Lower lobe of right lung (tissue), 2 donors: ENCODE measurements at regions not wholly inside any gene's neighbourhood (a gene's known extent, or its start where the extent isn't known, plus 50 kb on each side); places are given as distances from the start of the nearest gene placed in this dataset.

Experiments
- ATAC-seq, 2 donors: fragments of 200-7000 bp; cut with Tn5 transposase; one replicate each; pipeline ENCODE4 v1.9.1; 2020 to 2022; ENCODE audit warnings: mild to moderate bottlenecking in 2 of 2, moderate library complexity in 2 of 2
- DNase-seq: peaks from one replicate; pipeline ENCODE4 v3.0.0-alpha.2; 2020
- H3K27ac ChIP-seq: fragments of 200-600 bp; one replicate; pipeline ENCODE4 v1.8.0; 2022
- H3K27me3 ChIP-seq: fragments of 200-600 bp; one replicate; pipeline ENCODE4 v1.8.0; 2022; ENCODE audit warnings: low read depth
- H3K36me3 ChIP-seq: fragments of 200-600 bp; one replicate; pipeline ENCODE4 v1.8.0; 2022; ENCODE audit warnings: mild to moderate bottlenecking
- H3K4me1 ChIP-seq: fragments of 200-600 bp; one replicate; pipeline ENCODE4 v1.8.0; 2022
- H3K4me3 ChIP-seq: fragments of 200-600 bp; one replicate; pipeline ENCODE4 v1.8.0; 2022; ENCODE audit warnings: mild to moderate bottlenecking
- H3K9me3 ChIP-seq: fragments of 200-600 bp; one replicate; pipeline ENCODE4 v1.8.0; 2022
- CTCF ChIP-seq: fragments of 200-600 bp; IDR thresholded peaks from one replicate; pipeline ENCODE4 v1.8.0; 2022; ENCODE audit warnings: antibody characterized with exemption, mild to moderate bottlenecking
- intact Hi-C: fragments of 100-400 bp; cut with DNase I; formaldehyde crosslinking; loops from one replicate; pipeline ENCODE4 v1.11.0; 2022
- donor health status: DM: no; HTN: yes; CAD: no; lungs with severe emphysema.

DNA sequence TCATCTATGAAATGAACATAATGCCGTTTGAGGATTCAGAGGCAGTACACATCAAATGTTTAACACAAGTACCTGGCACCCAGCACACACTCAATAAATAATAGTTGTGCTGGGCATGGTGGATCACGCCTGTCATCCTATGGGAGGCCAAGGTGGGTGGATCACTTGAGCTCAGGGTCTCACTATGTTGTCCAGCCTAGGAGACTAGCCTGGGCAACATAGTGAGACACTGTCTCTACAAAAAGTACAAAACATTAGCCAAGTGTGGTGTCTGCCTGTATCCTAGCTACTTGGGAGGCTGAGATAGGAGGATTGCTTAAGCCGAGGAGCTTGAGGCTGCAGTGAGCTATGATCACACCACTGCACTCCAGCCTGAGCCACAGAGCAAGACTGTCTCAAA lies 98.1 kb upstream of the SALL4 start:
- intact Hi-C loops: no loop called here
- Histone ChIP-seq H3K4me1 (no peaks in the 10 kb centered on the region), H3K9me3 (no peaks in the 10 kb centered on the region), H3K36me3 (no peaks in the 10 kb centered on the region), H3K27ac (no peak overlapping the region), H3K27me3 (no peaks in the 10 kb centered on the region), H3K4me3 (no peak overlapping the region)
- no peak for ATAC-seq
- no peak for TF ChIP-seq CTCF
- DNase-seq: no peak

GRCh38 chr20:51899674-51900073 lies 97.4 kb upstream of the SALL4 start:
- Histone ChIP-seq H3K4me1 (no peaks in the 10 kb centered on the region), H3K27ac (no peak overlapping the region), H3K27me3 (no peaks in the 10 kb centered on the region), H3K4me3 (no peak overlapping the region), H3K9me3 (no peaks in the 10 kb centered on the region), H3K36me3 (no peaks in the 10 kb centered on the region)
- no peak for DNase-seq
- no peak for ATAC-seq
- TF ChIP-seq CTCF: no peak
- intact Hi-C loops: no loop called here

DNA sequence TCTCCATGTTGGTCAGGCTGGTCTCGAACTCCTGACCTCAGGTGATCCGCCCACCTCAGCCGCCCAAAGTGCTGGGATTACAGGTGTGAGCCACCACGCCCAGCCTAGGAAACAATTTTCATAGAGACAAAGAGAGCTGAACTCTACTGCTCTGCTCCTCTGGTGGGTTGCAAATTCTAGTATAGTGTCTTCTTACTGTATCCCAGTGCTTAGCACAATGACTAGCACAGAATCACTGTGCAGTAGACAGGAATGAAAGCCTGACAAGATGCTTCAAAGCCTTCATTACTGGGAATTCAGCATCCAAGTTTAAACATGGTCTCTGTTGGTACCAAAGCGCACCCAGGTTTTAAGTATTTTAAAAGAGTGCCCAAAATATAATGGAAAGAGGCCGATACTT lies 96.5 kb upstream of the SALL4 start:
- TF ChIP-seq CTCF: no peak
- Histone ChIP-seq H3K4me3 (no peak overlapping the region), H3K27me3 (no peaks in the 10 kb centered on the region), H3K4me1 (no peaks in the 10 kb centered on the region), H3K27ac (no peak overlapping the region), H3K36me3 (no peaks in the 10 kb centered on the region), H3K9me3 (no peaks in the 10 kb centered on the region)
- no peak for DNase-seq
- no peak for ATAC-seq
- intact Hi-C loops: no loop called here

DNA sequence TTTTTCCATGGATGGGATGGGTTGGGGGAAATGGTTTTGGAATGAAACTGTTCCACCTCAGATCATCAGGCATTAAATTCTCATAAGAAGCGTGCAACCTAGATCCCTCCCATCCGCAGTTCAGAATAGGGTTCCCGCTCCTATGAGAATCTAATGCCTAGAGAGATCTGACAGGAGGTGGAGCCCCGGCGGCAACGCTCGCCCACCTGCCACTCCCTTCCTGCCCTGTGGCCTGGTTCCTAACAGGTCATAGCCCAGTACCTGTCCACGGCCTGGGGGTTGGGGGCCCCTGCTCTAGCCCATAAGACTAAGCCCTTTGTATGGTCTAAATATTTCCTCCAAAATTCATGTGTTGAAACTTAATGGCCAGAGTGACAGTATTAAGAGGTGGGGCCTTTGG lies 92.3 kb upstream of the SALL4 start:
- no peak overlapping the region for H3K27ac ChIP-seq
- H3K36me3 ChIP-seq: no peaks in the 10 kb centered on the region
- DNase-seq (no peak), ATAC-seq (no peak)
- intact Hi-C loops: no loop called here
- H3K4me3 ChIP-seq: no peak overlapping the region
- H3K4me1 ChIP-seq: no peaks in the 10 kb centered on the region
- no peaks in the 10 kb centered on the region for H3K27me3 ChIP-seq
- TF ChIP-seq CTCF: no peak
- H3K9me3 ChIP-seq: no peaks in the 10 kb centered on the region

DNA sequence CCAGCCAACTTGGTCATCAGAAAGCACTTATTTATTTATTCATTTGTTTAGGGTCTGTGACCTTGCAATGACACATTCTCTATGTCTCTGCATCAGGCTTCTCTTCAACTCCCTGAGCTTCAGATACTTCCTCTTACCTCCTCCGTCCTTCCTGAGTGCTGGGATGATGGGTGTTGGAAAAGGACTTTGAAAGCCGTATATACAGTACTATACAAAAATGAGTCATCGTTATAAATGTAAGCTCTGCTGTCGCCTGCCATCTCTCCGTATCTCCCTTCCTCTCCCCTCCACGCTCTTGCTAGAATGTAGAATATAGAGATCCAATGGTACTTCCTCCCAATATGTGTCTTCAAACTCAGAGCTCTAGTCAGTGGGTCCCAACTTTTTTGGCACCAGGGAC lies 91.9 kb upstream of the SALL4 start:
- Histone ChIP-seq H3K27ac (no peak overlapping the region), H3K36me3 (no peaks in the 10 kb centered on the region), H3K4me1 (no peaks in the 10 kb centered on the region), H3K4me3 (no peak overlapping the region), H3K27me3 (no peaks in the 10 kb centered on the region), H3K9me3 (no peaks in the 10 kb centered on the region)
- TF ChIP-seq CTCF: no peak
- no peak for ATAC-seq
- no peak for DNase-seq
- intact Hi-C loops: no loop called here

- intact Hi-C loops: no loop called here
- Histone ChIP-seq H3K27me3 (no peaks in the 10 kb centered on the region), H3K4me3 (no peak overlapping the region), H3K27ac (no peak overlapping the region), H3K36me3 (no peaks in the 10 kb centered on the region), H3K9me3 (no peaks in the 10 kb centered on the region), H3K4me1 (no peaks in the 10 kb centered on the region)
- no peak for ATAC-seq
- no peak for TF ChIP-seq CTCF
- no peak for DNase-seq
These were observed 91.4 kb upstream of the SALL4 start for GRCh38 chr20:51893723-51894122.
